ENCODE measurements at regions not wholly inside any gene's neighbourhood (a gene's known extent, or its start where the extent isn't known, plus 50 kb on each side); places are given as distances from the start of the nearest gene placed in this dataset.

- BruUV-seq (replicated peaks): no TSS peak
- H3K27ac ChIP-seq (ENCODE audit: low read depth, low read length, poor library complexity, severe bottlenecking): no peak overlapping the region
- H3K4me3 ChIP-seq (ENCODE audit: low read depth, low read length, poor library complexity, severe bottlenecking): no peak overlapping the region
- no peaks in the 10 kb centered on the region for H3K9me3 ChIP-seq (ENCODE audit: low read depth, low read length, poor library complexity, severe bottlenecking)
- peak; percentile 63 for DNase-seq (ENCODE audit: low spot score)
- TF ChIP-seq EZH2 (IDR thresholded peaks at IDR 0.05; ENCODE audit: borderline replicate concordance, low read depth, low read length, poor library complexity, severe bottlenecking) (no peak), CTCF (conservative IDR thresholded peaks at IDR 0.05; ENCODE audit: low read depth, low read length) (peak; percentile 90)
- ChIA-PET POLR2A (ENCODE audit: low non-redundant PET) (no interaction called here), CTCF (no interaction called here)
- H3K4me1 ChIP-seq (ENCODE audit: insufficient read depth, low read length, poor library complexity, severe bottlenecking): peaks cover 22% of the 10 kb centered on the region
- intact Hi-C loops (cut with micrococcal nuclease; ENCODE audit: unreplicated experiment): loop anchor here (2.0 to 5.0 kb wide), 2 partner anchors 153 to 442 kb away; no protein-coding TSS in a partner anchor
- H3K27me3 ChIP-seq (replicated peaks; ENCODE audit: insufficient read depth, low read depth, low read length, poor library complexity): no peaks in the 10 kb centered on the region
- no peaks in the 10 kb centered on the region for H3K36me3 ChIP-seq (ENCODE audit: insufficient read depth, low read length, poor library complexity, severe bottlenecking)
Observed at GRCh38 chr5:82793808-82794419, 283.3 kb downstream of the TMEM167A start.

- intact Hi-C loops (cut with micrococcal nuclease; ENCODE audit: unreplicated experiment): loop anchor here (2.0 to 5.0 kb wide), 2 partner anchors 151 to 440 kb away; no protein-coding TSS in a partner anchor
- BruUV-seq (replicated peaks): no TSS peak
- no peak overlapping the region for H3K27ac ChIP-seq (ENCODE audit: low read depth, low read length, poor library complexity, severe bottlenecking)
- H3K36me3 ChIP-seq (ENCODE audit: insufficient read depth, low read length, poor library complexity, severe bottlenecking): no peaks in the 10 kb centered on the region
- ChIA-PET POLR2A (ENCODE audit: low non-redundant PET) (no interaction called here), CTCF (no interaction called here)
- peaks cover 22% of the 10 kb centered on the region for H3K4me1 ChIP-seq (ENCODE audit: insufficient read depth, low read length, poor library complexity, severe bottlenecking)
- TF ChIP-seq CTCF (conservative IDR thresholded peaks at IDR 0.05; ENCODE audit: low read depth, low read length): no peak
- no peak for TF ChIP-seq EZH2 (IDR thresholded peaks at IDR 0.05; ENCODE audit: borderline replicate concordance, low read depth, low read length, poor library complexity, severe bottlenecking)
- peak; percentile 65 for DNase-seq (ENCODE audit: low spot score)
- no peaks in the 10 kb centered on the region for H3K9me3 ChIP-seq (ENCODE audit: low read depth, low read length, poor library complexity, severe bottlenecking)
- no peak overlapping the region for H3K4me3 ChIP-seq (ENCODE audit: low read depth, low read length, poor library complexity, severe bottlenecking)
- H3K27me3 ChIP-seq (replicated peaks; ENCODE audit: insufficient read depth, low read depth, low read length, poor library complexity): no peaks in the 10 kb centered on the region
Observed at GRCh38 chr5:82792096-82792495, 285.1 kb downstream of the TMEM167A start.

- H3K4me3 ChIP-seq (ENCODE audit: low read depth, low read length, poor library complexity, severe bottlenecking): no peak overlapping the region
Observed at GRCh38 chr5:82789095-82789494, 288.1 kb downstream of the TMEM167A start.

More at GRCh38 chr5:82789095-82789494, 288.1 kb downstream of the TMEM167A start:
- Histone ChIP-seq H3K27me3 (replicated peaks; ENCODE audit: insufficient read depth, low read depth, low read length, poor library complexity) (no peaks in the 10 kb centered on the region), H3K4me1 (ENCODE audit: insufficient read depth, low read length, poor library complexity, severe bottlenecking) (peaks cover 22% of the 10 kb centered on the region), H3K9me3 (ENCODE audit: low read depth, low read length, poor library complexity, severe bottlenecking) (no peaks in the 10 kb centered on the region), H3K27ac (ENCODE audit: low read depth, low read length, poor library complexity, severe bottlenecking) (no peak overlapping the region), H3K36me3 (ENCODE audit: insufficient read depth, low read length, poor library complexity, severe bottlenecking) (no peaks in the 10 kb centered on the region)
- ChIA-PET POLR2A (ENCODE audit: low non-redundant PET) (no interaction called here), CTCF (no interaction called here)
- intact Hi-C loops (cut with micrococcal nuclease; ENCODE audit: unreplicated experiment): no loop called here
- no TSS peak for BruUV-seq (replicated peaks)
- no peak for TF ChIP-seq CTCF (conservative IDR thresholded peaks at IDR 0.05; ENCODE audit: low read depth, low read length)
- no peak for TF ChIP-seq EZH2 (IDR thresholded peaks at IDR 0.05; ENCODE audit: borderline replicate concordance, low read depth, low read length, poor library complexity, severe bottlenecking)
- peak; percentile 33 for DNase-seq (ENCODE audit: low spot score)

Data from A673 (cell line).